Stimulated activated CD4-positive, alpha-beta T cell treated with anti-CD3 and anti-CD28 coated beads, Interleukin-15, amount 100 ng/mL, for 24 hours (primary cell): ENCODE measurements at regions not wholly inside any gene's neighbourhood (a gene's known extent, or its start where the extent isn't known, plus 50 kb on each side); places are given as distances from the start of the nearest gene placed in this dataset.

Source experiments
- DNase-seq: peaks from one replicate; pipeline ENCODE4 v3.0.0-alpha.2; 2020

DNA sequence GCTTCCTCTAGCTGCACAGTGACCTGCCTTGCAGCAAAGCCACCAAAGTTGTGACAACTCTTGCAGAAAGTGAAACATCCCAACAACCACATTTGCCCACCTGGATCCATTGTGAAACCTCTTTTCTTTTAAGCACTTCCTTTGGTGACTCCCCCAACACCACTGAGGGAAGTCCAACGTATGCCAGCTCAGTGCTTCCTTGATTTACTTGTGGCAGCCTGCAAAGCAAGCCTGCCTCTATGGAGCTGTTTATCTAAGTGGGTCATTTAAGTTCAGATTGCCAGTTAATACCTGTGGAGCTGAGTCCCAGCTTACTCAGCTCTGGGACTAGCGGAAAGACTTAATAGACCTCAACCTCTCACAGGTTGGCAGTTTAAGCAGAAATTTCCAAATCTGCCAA lies 230.8 kb upstream of the GHITM start:
- DNase-seq, result no peak

GRCh38 chr10:83909001-83909400 lies 230.3 kb upstream of the GHITM start:
- no peak for DNase-seq

DNA sequence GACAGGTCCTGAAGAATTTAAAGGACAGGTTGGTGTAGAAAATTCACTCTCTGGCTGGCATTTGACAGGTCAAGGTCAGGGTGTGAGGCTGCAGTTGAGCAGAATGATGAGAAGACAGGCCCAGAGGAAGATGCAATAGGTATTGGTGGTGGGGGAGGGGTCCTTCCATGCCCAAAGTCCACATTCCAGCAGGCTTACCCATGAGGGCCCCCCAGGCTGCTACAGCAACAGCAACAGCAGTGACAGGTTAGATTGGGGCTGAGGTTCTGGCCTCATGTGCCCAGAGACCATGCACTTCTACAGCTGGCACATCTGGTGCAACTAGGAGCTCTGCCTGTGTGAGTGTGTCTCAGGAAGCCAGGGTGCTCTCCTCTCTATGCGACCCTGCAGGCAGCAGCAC lies 223.5 kb upstream of the GHITM start:
- no peak for DNase-seq

DNA sequence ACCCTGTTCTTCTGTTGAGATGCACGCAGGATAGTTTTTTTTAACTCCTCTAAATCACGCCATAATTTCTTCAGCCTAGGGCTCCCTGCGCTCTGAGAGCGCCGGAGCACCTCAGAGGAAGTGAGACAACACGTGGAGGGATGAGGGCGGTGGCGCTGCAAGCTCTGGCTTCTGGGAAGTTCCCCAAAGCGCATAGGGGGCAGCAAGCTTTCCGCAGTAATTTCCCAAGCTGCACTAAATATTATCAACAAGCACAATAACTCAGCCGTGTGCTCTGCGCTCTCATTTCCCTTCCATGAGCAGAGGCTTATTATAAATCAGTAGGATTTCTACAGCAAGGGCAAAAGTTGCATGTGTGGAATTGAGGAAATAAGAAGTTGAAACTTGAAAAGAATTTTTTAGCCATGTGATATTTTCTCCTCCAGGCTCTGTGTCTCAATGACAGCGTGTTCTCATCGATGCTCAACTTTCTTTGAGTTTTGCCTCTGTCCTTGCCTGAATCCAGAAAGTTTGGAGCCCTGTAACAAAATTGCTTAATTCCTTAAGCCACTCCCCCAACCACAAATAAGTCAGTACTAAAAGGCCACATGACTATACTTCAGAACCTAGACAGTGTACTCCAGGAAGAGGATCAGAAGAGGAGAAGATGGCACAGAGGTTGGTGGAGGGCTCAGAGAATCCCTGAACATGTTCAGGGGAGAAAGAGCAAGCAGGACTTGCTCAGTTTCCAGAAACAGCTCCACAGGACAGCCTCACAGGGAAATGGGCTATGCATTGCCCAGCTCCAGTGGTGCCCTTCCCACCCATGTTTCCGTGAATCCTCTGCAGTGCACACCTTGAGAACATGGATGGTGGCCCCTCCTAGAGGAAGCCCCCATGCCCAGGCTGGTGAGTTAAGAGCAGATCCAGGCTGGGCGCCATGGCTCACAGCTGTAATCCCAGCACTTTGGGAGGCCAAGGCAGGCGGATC lies 221.5 kb upstream of the GHITM start:
- peak; percentile 26 for DNase-seq

- no peak for DNase-seq
Observed at GRCh38 chr10:83919187-83919586, 220.1 kb upstream of the GHITM start.

- DNase-seq, result no peak
Observed at GRCh38 chr10:83921984-83922860, 217.1 kb upstream of the GHITM start.

DNA sequence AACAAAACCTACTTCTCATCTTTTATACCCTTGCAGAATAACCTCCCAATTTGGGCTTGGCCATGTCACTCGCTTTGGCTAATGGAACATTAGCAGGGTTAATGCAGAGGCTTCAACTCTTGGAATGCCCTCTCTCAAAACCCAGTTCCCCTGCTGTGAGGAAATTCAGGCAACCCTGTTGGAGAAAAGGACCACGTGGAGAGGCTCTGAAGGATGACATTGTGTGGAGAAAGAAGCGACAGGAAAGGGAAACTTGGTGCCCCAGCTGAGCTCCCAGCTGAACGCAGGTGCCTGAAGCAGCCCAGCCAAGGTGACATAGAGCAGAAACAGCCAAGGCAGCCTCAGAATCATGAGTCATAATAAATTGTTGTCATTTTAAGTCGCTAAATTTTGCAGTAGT lies 214.2 kb upstream of the GHITM start:
- no peak for DNase-seq

DNA sequence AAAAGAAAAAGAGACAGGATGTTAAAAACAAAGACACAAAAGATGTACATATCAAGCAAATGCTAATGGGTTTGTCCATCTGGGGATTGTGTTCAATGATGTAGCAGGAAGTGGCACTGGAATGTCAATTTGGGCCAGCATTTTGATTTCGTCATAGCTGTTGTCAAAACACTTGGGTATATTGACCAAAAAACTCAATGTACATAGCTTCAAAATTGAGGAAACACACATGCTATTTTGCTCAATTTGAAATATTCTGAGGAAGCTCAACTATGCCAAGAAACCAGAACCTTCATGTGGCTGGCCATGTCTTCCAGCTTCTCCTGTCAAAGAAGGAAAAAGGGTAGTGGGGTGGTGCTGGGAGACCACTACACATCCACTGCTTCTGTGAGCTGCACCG lies 212.7 kb upstream of the GHITM start:
- no peak for DNase-seq

DNA sequence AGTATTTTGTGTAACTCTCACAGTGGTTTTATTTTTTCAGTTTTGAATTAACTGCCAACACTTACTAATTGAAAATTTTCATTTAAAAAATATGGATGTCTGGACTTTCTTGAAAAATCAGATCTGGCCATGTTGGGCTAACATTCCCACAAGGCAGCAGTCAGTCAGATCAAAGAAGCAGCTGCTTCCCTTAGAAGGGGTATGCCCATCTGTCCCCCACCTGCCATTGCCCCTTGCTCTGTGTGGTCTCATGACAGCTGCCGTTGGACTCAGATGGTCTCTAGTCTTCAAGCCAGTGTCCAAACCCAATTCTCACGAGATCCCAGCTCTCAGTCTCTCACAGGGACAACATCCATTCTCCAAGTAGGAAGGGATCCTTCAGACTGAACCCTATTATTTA lies 212.1 kb upstream of the GHITM start:
- DNase-seq, result no peak

DNA sequence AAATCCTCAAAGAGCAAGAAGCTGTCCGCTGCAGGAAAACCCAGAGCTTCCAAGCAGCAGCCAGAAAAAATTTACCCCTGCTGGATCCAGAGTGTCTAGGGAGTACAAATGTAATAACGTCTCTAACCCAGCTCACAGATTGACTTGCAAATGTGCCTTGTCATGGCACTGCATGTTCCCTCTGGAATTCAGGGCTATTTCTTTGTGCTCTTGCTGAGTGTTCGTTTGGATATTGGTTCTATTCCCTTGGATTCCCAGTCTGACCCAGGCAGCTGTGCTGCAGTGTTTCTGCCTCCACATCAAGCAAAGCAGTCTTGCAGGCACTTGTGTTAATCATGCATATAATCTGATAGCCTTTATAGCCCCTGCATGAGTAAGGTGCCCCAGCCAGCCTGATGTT lies 209.9 kb upstream of the GHITM start:
- DNase-seq, result no peak

DNA sequence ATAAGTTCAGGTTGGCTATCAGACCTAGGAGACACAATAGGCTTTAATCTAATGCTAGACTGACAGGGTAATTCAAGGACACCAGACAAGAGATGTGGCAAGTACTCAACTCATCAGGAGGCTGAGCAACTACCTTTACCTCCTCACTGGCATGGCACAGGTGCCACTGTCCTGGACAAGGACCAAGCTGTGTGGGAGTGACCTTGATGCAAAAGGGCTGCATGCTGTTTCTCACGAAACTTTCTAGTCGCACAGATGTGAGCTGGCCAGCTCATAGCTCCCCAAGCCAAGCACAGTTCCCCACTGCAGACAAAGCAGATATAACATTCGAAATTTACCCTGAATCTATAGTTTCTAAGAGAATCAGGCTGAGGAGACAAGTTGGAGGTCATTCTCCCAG lies 207.6 kb upstream of the GHITM start:
- no peak for DNase-seq

DNA sequence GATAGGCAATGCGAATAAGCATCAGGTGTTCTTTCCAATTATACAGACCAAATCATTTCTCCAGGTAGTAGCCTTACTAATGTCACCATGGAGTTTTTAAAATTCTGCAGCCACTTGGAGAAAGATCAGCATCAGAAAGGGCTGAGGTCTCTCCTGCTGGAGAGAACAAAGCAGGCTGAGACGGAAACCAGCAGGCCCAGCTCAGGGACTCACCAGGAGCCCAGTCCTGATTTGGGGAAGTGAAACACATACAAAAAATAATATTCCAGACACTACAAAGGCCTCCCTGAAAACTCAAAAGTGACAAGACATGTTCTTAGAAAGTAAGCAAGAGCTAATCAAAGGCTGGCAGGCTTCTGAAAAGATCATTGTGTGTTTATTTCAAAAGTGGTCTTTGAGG lies 207.1 kb upstream of the GHITM start:
- DNase-seq, result no peak

DNA sequence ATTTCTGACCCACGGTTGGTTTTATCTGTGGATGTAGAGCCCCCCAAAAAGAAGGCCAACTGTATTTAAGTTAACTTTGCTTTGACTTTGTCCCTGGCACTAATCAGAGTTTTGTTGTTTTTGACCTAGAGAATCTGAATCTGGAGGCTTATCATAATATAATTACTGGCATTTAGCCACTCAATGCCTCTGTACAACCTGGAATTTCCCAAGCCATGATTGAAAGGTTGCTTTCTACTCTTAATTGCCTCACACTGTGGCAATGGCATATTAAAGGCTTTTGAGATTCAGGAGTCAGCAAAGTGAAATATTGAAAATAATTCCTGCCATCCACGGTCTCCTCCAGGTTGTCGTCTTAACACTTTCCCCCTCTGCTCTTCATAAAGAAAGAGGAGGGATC lies 205.2 kb upstream of the GHITM start:
- no peak for DNase-seq

DNA sequence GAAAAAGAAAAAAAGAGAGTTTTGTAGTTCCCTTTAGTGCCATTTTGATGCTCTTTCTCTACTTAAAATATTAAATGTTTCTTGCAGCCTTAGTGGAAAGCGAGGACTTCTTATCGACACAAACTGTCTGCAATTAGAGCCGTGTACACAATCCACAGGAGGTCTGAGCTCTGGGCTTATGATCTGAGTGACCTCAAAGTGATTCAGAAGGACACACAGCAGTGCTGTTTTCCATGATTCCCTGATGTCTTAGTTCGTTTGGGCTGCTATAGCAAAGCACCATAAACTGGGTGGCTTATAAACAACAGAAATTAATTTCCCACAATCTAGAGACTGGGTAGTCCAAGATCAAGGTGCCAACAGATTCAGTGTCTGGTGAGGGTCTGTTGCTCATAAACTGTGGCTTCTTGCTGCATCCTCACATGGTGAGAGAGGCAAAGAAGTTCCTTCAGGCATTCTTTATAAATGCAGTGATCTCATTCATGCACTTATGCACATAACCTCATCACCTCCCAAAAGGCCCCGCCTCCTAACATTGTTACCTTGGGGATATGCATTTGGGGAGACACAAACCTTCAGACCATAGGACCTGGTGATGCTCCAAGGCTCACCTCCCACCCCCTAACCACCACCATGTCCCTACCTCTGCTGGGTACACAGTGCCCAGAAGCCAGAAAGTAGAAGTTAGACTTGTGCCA lies 204.5 kb upstream of the GHITM start:
- DNase-seq, result no peak

DNA sequence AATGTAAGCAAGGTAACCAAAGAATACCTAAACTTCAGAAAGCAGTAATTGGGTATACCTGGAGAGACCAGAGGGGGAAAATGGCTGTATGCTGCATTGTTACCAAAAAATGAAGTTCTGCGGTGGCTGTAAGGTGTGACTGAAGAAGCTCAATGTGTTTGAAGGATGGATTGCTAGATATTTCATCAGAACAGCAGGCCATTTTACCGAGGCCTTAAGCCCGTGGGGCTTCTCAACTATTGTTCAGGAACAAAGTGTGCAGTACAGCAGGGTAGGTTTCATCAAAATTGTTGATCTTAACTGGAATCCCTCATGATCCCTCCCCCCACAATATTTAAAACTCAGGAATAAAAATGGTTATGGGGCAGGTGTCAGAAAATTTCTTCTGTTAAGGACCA lies 204.0 kb upstream of the GHITM start:
- no peak for DNase-seq

DNA sequence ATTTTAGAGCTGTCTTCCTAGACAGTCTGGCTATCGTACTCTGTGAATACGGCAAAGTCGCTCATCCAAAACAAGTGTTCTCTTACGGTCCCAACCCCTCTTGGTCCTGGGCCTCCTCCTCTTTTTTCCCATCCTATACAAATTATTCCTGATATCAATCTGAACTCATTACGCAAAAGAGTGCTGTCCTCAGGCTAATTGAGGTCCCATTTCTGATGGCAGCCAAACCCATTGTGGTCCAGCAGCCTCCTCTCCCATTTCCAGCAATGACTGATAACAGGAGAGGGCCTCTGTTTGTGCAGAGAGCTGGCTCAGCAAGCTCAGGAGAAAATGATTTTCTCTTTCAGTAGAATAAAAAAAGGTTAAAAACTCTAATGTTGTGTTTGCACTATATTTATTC lies 203.4 kb upstream of the GHITM start:
- no peak for DNase-seq

GRCh38 chr10:83937161-83937560 lies 202.1 kb upstream of the GHITM start:
- DNase-seq, result no peak

- no peak for DNase-seq
Observed at GRCh38 chr10:83937826-83938225, 201.5 kb upstream of the GHITM start.

DNA sequence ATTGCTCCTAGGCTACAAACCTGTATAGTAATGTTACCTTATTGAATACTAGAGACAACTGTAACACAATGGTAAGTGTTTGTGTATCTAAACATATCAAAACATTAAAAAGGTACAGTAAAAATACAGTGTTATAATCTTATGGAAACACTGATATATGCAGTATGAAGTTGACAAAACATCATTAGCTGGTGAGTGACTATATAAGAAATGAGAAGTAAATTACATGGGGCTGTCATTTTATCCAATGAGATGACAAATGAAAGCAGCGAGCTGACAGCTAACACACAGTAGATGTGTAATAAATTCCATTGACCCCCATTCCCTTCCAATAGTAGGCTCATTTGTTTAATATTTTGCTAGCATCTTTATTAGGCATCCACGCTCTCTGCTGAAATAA lies 198.1 kb upstream of the GHITM start:
- DNase-seq, result no peak

DNA sequence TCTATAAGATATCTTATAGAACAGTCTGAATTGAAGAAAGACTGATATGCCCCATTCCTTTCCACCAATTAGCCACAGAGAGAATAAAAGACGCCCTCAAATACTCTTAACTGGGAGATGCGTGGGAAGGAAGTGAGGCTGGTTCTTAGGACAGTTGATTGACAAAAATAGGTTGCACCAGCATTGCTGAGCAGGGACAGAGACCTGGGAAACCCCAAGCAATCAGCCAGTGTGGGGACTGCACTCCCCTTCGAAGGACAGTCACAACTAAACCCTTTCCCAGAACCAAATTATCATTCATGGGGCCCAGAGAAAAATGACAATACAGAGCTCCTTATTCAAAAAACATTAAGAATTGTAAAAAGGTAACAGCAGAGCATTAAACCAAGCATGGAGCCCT lies 196.9 kb upstream of the GHITM start:
- DNase-seq, result no peak

DNA sequence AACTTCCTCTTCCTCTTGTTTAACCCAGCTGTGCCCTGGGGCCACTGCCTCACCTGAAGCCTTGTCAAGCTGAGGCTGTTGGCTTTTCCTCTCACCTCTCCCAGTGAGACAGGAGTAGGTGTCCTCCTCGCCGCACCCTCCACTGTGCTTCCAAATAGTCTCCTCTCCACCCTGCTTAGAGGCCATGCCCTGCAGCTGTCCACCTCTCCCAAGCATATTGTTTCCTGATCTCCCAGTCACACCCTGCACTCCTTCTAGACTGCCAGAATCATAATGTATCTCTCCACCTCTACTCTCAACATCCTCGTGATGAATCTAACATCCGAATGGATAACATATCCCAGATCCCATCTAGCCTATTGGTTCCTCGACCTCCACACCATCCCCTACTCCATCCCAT lies 196.3 kb upstream of the GHITM start:
- no peak for DNase-seq

DNA sequence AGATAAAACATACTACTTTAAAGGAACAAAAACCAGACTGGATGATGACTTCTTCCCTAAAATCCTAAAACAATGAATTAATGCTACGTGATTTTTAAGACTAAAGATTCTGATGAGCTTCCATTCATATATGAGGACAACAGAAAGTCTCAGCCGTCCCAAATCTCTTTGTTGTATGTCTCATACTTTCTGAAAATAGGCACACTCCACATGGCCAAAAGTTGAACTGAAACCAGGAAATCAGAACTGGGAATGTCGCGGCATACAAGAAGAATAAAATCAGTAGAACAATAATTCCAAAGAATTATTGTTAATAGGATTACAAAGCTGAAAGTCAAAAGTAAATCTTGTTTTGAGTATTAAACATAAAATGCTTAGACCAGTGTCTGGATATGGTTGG lies 195.4 kb upstream of the GHITM start:
- no peak for DNase-seq

DNA sequence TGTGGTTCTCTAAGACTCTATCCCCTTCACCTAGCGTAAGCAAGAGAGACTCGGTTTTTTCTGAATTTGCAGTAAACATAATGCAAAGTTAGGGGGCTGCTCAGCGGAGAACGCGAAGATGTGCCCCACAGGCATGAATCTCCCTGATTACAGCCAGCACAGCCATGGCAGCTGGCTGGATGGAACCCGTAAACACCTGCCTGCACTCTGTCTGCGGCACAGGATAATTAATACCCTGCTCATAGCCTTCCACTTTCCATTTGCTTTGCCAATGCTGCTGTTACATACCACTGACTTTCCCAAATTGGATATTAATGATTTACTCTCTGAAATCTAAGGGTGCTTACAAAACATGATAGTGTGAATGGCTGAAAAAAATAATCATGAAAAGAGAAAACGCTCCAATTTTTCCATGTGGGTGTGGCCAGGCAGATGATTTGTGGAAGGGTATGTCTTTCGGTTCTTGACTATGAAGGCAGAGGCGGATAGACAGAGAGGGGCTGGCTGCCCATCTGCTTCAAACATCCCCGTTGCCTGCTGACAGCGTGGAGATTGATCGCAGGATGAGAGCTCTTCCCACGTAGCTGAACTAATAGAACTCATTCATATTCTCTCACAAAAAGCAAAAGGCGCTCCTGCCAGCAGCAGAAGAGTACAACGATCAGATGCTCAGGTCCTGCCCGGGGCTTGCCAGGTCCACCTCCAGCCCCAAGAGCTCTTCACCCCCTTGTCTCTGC lies 193.2 kb upstream of the GHITM start:
- DNase-seq, result no peak
